ENCODE measurements at regions not wholly inside any gene's neighbourhood (a gene's known extent, or its start where the extent isn't known, plus 50 kb on each side); places are given as distances from the start of the nearest gene placed in this dataset.
"Not testable (repeated sequence)": the region's sequence is repeated elsewhere in the genome, so short reads cannot be mapped to it uniquely, and the experiment has no call there.

DNA sequence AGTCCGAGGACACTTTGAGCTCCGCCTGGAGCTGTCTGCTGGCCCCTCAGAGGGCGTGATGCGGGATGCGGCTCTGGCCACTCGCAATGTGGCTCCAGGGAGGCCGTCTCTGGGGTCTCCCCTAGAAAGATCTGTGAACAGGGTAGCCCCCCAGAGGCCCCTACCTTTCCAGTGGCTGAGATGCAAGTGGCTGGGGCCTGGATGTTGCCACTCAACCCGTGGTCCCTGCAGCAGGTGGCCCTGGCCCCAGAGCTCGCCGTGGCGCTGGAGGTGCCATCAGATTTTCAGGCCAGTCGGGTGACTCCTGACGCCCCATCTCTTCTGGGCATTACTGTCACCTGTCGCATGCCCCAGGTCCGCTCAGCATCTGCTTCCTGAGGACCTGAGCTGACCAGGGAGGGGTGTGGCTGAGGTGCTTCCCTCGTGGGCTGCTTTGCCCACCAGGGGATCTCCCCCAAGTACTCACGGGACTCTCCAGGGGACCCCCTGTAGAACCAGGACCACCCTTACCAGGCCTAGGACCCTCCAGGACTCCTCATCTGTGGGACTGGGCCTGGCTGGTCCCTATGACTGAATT lies 102.1 kb upstream of the LRPAP1 start:
- TF ChIP-seq, protein P1, sequence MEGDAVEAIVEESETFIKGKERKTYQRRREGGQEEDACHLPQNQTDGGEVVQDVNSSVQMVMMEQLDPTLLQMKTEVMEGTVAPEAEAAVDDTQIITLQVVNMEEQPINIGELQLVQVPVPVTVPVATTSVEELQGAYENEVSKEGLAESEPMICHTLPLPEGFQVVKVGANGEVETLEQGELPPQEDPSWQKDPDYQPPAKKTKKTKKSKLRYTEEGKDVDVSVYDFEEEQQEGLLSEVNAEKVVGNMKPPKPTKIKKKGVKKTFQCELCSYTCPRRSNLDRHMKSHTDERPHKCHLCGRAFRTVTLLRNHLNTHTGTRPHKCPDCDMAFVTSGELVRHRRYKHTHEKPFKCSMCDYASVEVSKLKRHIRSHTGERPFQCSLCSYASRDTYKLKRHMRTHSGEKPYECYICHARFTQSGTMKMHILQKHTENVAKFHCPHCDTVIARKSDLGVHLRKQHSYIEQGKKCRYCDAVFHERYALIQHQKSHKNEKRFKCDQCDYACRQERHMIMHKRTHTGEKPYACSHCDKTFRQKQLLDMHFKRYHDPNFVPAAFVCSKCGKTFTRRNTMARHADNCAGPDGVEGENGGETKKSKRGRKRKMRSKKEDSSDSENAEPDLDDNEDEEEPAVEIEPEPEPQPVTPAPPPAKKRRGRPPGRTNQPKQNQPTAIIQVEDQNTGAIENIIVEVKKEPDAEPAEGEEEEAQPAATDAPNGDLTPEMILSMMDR (conservative IDR thresholded peaks at IDR 0.05; ENCODE audit: control insufficient read depth, insufficient read depth, low read depth, low read length): no peak
- DNase-seq (ENCODE audit: low read depth): no peak
- H3K4me3 ChIP-seq (ENCODE audit: control insufficient read depth, low read depth, low read length): no peak overlapping the region

DNA sequence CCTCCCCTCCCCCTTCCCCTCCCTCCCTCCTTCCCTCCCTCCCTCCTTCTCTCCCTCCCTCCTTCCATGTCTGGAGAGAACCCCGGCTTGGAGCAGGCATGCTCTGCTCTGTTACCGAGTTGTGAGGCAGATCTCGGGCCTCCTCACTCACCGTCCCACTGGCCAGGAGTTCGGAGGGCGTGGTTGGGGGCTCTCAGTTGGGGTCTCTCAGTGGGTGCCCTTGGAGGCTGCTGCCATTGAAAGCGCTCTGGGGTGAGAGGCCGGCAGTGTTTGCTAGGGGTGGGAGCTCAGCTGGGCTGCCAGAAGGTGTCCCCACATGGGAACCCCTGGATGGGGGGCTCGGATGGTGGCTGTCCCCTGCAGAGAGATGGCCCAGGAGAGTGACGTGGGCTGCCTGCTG lies 101.1 kb upstream of the LRPAP1 start:
- not testable (repeated sequence) for H3K4me3 ChIP-seq (ENCODE audit: control insufficient read depth, low read depth, low read length); DNase-seq (ENCODE audit: low read depth)

DNA sequence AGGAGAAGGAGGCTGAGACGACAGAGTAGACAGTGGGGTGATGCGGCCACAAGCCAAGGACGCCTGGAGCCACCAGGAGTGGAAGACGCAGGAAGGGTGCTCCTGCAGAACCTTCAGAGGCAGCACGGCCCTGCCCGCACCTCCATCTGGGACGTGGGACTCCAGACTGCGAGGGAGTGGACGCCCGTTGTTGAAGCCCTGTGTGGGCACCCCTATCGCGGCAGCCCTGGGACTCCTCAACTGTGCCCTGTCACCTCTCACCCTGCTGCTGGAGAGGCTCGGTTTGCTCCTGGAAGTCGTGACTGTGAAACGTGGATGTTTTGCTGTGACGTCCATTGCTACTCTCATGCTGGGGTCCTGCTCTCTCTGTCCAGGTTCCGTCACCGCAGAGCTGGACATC lies 100.6 kb upstream of the LRPAP1 start:
- H3K4me3 ChIP-seq (ENCODE audit: control insufficient read depth, low read depth, low read length); DNase-seq (ENCODE audit: low read depth): not testable (repeated sequence)

DNA sequence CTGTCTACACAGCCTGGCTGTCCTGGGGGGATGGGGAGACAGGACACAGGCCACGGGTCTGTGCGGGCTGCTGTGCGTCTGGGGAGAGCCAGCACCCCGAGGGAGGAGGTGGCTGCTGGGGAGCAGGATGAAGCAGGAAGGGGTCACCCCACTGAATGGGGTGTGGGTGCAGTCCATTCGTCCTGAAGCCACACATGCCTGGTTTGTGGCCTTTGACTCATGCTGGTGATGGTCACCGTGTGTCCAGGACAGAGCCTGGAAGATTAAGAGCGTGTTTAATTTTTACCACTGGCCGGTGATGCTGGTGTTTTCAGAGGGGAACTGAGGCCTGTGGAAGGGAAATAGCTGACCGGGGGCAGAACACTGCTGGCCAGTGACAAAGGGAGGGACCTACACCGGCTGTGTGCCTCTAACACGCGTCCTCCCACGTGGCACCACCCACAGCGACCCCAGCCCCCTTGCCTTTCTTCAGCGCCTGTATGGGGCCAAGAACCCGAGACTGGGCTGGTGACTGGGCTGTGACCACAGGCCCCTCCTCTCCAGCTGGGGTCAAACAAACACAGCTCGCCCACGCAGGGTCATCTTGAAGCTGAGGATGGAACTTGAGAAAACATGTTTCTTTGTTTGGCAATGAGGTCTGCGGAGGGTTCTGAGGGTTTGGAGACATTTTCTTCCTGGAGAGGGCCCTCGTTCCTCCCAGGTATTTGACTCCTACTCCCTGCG lies 99.5 kb upstream of the LRPAP1 start:
- not testable (repeated sequence) for H3K4me3 ChIP-seq (ENCODE audit: control insufficient read depth, low read depth, low read length)

DNA sequence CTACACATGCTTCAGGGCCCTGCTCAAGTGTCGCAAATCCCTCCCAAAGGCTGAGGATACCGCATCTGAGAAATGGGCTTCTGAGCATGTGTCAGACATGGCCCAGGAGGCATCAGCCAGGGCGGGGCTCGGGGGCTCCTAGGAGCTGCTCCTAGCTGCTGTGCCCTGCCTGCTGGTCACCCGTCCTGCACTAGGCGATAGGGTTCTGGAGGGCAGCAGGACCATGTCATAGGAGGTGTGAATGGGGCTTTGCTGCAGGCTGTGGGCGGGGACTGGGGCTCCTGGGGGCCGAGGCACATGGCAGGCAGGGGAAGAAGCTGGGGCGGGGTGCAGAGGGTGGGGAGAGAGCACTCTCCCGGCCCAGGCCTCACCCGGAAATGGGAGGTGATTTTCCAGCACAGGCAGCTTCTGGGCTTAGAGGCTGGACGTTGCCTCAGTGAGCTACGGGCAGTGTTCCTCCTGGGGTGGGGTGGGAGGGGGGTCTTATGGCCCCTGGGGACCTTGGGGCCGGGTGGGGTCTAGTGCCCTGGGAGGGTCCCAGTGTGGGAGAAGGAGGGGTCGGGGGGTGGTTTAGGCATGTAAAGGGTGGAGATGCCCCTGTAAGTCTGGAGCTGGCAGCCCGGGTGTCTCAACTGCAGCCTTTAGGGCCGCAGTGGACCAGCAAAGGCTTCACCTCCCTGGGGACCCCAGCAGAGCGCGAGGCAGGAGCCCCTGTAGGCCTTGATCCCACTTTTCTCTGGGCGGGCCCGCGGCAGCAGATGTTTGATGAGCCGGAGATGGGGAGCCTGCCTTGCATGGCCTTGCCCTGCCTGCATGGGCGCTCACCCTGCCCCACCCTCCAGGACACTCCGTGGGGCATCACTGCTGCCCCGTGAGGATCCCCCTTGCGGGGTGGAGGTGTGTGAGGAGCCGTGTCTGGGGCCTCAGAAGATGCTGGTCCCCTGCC lies 98.6 kb upstream of the LRPAP1 start:
- TF ChIP-seq, protein P1 (conservative IDR thresholded peaks at IDR 0.05; ENCODE audit: control insufficient read depth, insufficient read depth, low read depth, low read length): no peak
- DNase-seq (ENCODE audit: low read depth): no peak
- H3K4me3 ChIP-seq (ENCODE audit: control insufficient read depth, low read depth, low read length): no peak overlapping the region

More for the DNA sequence above, 99.5 kb upstream of the LRPAP1 start:
- DNase-seq (ENCODE audit: low read depth): peak; percentile 25

DNA sequence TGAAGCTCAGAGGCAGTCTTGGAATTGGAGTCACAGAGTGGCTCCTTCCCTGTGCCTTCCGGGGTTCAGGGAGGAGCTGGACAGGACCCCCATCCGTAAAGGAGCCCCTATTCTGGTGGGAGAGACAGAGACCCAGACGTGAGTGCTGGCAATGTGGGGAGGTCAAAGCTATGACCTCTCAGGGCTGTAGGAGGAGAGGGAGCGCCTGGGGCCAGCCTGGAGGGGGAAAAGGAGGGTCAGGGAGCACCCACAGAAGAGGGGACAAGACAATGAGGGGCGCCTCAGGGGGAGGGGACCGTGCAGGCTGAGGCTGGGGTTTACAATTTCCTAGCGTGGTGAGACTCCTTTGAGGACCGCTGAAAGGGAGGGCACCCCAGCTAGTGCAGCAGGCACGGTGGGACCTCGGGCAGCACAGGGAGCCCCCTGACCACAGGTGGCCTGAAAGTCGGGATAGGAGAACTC lies 97.9 kb upstream of the LRPAP1 start:
- H3K4me3 ChIP-seq (ENCODE audit: control insufficient read depth, low read depth, low read length): no peak overlapping the region
- no peak for DNase-seq (ENCODE audit: low read depth)
- TF ChIP-seq, protein P1 (conservative IDR thresholded peaks at IDR 0.05; ENCODE audit: control insufficient read depth, insufficient read depth, low read depth, low read length): no peak

DNA sequence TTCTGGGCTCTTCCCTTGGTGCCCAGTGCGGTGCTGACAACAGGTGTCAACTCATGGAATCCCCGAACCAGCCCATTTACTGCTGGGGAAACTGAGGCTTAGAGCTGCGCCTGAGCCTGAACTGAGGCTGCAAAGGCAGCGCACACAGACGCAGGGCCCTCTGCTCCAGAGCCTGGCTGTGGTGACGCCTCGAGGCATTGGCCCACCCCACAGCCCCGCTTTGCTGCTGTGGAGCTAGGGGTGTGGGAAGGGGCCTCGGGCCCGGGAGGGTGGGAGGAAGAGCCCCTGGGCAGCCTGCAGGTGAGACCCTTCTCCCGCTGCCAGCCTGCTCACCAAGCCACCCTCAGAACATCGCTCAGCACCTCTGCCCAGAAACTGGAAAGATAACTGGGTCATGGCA lies 97.4 kb upstream of the LRPAP1 start:
- no peak overlapping the region for H3K4me3 ChIP-seq (ENCODE audit: control insufficient read depth, low read depth, low read length)
- no peak for DNase-seq (ENCODE audit: low read depth)
- TF ChIP-seq, protein P1 (conservative IDR thresholded peaks at IDR 0.05; ENCODE audit: control insufficient read depth, insufficient read depth, low read depth, low read length): no peak

DNA sequence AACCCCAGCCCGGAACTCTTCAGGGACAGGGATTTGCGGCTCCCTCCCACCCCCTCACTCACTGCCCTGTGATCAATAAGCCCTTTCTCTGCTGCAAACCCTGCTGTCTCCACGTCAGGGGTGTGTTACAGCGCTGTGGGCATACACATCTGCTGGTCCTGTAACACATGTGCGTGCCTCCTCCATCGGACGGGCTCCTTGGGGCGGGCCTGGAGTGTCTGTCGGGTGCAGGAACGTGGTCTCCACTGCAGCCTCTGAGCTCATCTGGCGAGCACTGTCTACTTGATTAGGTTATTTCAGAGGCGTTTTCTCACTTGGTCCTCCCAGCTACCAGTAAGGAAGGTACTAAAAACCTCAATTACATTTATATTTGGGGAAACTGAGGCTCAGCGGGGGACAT lies 97.0 kb upstream of the LRPAP1 start:
- DNase-seq (ENCODE audit: low read depth); H3K4me3 ChIP-seq (ENCODE audit: control insufficient read depth, low read depth, low read length): not testable (repeated sequence)

Data from fibroblast of mammary gland (primary cell).